ENCODE measurements at regions not wholly inside any gene's neighbourhood (a gene's known extent, or its start where the extent isn't known, plus 50 kb on each side); places are given as distances from the start of the nearest gene placed in this dataset.

DNA sequence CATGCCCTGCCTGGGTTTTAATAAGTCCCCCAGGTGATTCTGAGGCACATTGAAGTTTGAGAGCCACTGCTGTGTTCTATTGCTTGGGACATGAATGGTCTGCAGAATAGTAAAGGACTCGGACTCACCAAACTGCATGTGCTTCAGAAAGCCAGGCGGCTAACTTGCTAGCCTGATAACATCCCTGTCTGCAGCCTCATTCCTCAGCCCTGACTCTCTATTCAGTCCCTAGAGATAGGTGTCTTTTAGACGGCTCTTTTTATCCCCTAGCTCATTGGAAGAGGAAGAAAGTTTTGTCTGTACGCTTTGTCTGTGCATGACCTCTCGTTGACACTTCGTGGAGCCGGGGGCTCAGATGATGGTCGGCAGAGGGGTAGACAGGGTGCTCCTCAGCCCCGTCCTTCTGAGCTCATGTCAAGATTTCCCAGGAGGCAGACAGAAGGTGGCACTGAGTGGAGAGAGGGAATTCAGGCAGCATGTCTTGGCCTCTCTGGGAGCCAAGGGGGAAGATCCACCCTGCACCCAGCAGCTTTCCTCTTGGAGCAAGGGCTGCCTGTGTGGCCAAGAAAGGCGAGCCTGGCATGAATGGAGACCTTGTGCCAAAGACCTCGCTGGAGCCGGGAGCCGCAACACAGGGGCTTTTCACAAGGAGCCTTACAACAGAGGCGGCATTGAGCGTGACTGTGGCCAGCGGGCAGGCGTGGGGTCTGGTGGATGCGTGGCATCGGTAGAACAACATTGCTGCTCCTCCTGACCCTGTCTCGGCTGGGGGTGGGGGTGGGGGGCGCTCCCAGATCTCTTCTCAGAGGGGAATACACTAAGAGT, 51.1 kb upstream of the PODXL start:
- Histone ChIP-seq H3K27ac (no peak overlapping the region), H3K36me3 (no peaks in the 10 kb centered on the region), H3K4me3 (no peak overlapping the region), H3K9ac (ENCODE audit: low read depth in 2 of 2, low read length in 2 of 2) (no peak overlapping the region), H3K4me1 (no peaks in the 10 kb centered on the region), H3K27me3 (no peaks in the 10 kb centered on the region), H3K9me3 (no peaks in the 10 kb centered on the region)
- DNase-seq = no peak
- TF ChIP-seq, protein P1, sequence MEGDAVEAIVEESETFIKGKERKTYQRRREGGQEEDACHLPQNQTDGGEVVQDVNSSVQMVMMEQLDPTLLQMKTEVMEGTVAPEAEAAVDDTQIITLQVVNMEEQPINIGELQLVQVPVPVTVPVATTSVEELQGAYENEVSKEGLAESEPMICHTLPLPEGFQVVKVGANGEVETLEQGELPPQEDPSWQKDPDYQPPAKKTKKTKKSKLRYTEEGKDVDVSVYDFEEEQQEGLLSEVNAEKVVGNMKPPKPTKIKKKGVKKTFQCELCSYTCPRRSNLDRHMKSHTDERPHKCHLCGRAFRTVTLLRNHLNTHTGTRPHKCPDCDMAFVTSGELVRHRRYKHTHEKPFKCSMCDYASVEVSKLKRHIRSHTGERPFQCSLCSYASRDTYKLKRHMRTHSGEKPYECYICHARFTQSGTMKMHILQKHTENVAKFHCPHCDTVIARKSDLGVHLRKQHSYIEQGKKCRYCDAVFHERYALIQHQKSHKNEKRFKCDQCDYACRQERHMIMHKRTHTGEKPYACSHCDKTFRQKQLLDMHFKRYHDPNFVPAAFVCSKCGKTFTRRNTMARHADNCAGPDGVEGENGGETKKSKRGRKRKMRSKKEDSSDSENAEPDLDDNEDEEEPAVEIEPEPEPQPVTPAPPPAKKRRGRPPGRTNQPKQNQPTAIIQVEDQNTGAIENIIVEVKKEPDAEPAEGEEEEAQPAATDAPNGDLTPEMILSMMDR (IDR thresholded peaks at IDR 0.05) = no peak
- intact Hi-C loops (cut with DNase I) = no loop called here

DNA sequence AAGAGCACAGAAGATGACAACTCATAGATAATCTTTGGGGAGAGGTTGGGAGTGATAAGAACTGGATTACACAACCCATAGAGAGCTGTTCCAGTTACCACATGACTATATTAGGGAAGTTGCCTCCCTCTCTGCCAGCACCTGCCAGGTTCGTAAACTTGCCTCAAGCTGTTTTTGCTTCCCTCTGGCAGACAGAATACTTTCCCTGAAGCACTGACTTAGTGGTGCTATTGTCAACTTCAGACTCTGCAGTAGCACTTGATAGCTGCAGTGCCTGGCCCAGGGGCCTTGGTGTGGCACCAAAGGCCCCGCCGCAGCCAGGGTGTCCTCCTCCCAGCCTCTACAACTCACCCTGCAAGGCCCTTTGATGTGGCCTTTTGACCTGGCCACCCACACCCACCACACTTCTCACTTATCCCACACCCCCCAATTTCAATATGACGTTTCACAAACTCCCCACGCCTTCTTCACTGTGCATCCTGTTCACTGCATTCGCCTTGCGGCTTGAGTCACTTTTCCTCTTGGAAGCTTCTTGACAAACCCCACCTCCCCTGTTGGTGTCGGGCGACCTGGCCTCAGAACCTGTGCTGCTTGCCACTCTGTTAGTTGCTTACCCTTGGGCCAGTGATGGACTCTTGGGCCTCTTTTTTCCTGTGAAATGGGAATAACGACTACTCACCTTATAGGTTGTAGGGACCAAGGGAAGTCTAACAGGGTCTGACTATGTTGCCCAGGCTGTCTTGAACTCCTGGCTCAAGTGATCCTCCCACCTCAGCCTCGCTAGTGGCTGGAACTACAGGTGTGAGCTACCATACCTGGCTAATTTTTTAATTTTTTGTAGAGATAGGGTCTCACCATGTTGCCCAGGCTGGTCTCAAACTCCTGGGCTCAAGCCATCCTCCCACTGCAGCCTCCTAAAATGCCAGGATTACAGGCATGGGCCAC, 50.2 kb upstream of the PODXL start:
- no peaks in the 10 kb centered on the region for H3K9me3 ChIP-seq
- intact Hi-C loops (cut with DNase I) = no loop called here

More for the DNA sequence above, 50.2 kb upstream of the PODXL start:
- Histone ChIP-seq H3K27ac (no peak overlapping the region), H3K27me3 (no peaks in the 10 kb centered on the region), H3K36me3 (no peaks in the 10 kb centered on the region), H3K4me3 (no peak overlapping the region), H3K9ac (ENCODE audit: low read depth in 2 of 2, low read length in 2 of 2) (no peak overlapping the region), H3K4me1 (no peaks in the 10 kb centered on the region)
- DNase-seq = no peak
- TF ChIP-seq, protein P1 (IDR thresholded peaks at IDR 0.05) = no peak
